ENCODE measurements at regions not wholly inside any gene's neighbourhood (a gene's known extent, or its start where the extent isn't known, plus 50 kb on each side); places are given as distances from the start of the nearest gene placed in this dataset.
A peak's percentile ranks its signal among the peaks of the same experiment; 100 is the strongest.

DNA sequence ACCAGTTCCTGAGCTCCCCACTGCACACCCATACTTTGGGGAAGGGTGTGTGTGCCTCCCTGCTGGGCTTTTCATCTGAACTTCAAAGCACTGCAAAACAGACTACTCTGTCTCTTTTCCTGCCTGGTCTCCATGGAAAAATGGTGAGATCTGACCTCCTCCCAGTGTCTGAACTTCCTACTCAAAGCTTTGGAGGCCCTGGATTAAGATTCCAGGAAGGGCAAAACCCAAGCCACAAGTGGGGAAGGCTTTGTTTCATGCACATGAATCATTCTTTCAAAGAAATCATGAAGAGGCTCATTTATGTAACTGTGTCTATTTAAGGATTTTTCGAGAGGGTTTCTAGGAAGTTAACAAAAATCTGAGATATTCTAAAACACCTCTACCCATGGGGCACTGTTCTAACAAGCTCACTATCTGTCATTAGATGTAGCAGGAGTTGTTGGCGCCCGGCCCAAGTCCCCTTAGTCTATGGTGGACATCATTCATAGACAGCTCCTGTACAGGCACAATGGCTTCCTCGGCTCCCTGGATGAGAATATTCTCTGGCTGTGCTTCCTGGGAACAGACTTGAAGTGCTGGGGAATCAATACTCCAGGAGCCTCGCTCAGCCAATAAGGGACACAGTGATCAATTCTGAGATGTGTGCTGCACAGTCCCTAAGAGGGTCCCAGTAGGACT, 224.0 kb downstream of the KTN1 start:
- CTCF ChIA-PET: interaction anchor here (1.1 to 1.5 kb wide), 4 partner anchors 13 to 536 kb away, joined by 3 read pairs; no protein-coding TSS in a partner anchor
- BruUV-seq (replicated peaks): no TSS peak

DNA sequence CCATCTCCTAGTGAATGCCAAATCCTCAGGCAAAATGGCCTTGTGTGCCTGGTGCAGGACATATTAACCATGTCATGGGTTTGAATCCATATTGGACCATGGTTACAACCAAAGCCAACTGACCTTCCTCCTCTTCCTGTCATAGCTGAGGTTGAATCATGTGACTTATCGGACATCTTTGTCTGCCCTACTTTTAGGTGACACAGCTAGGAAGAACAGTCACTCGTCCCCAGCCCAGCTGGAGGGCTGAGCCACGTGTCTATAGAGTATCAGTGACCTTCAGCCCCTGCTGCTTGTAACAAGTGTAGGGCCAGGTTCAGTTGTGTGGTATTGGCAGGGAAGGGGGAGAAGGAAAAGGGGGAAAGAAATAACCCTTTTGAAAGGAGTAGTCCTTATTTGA, 225.2 kb downstream of the KTN1 start:
- intact Hi-C loops (cut with micrococcal nuclease) (loop anchor here (5.0 to 10.0 kb wide), 2 partner anchors 312 to 360 kb away; partner anchors contain the start of genes PELI2 and TBPL2), dilution Hi-C loops (cut with MboI; ENCODE audit: extremely low pct_ligation_motif_present, low sequenced_read_pairs) (no loop called here)
- Histone ChIP-seq H3K4me2 (ENCODE audit: insufficient read depth, low read length) (no peak overlapping the region), H4K20me1 (replicated peaks; ENCODE audit: control insufficient read depth, extremely low read depth, insufficient read depth, low read length) (no peaks in the 10 kb centered on the region), H3K27ac (ENCODE audit: insufficient read depth, low read depth, low read length) (no peak overlapping the region), H3K9me3 (replicated peaks; ENCODE audit: control insufficient read depth, insufficient read depth, low read length) (no peaks in the 10 kb centered on the region), H3K27me3 (ENCODE audit: control insufficient read depth in 2 of 2, insufficient read depth in 2 of 2, low read length in 2 of 2) (no peaks in the 10 kb centered on the region), H3K9ac (replicated peaks; ENCODE audit: extremely low read depth, insufficient read depth, low read length) (no peak overlapping the region), H3K36me3 (ENCODE audit: control insufficient read depth in 2 of 2, extremely low read depth in 1 of 2, insufficient read depth in 2 of 2, low read length in 2 of 2) (no peaks in the 10 kb centered on the region), H3K4me3 (replicated peaks in 1 of 3; ENCODE audit: insufficient read depth in 1 of 3, low read depth in 1 of 3, low read length in 3 of 3) (no peak overlapping the region), H3K79me2 (ENCODE audit: control insufficient read depth, insufficient read depth, low read length) (no peaks in the 10 kb centered on the region), H3K9me1 (replicated peaks; ENCODE audit: control insufficient read depth, extremely low read depth, insufficient read depth, low read length) (no peaks in the 10 kb centered on the region), H3K4me1 (ENCODE audit: control insufficient read depth, extremely low read depth, insufficient read depth, low read length) (peaks cover 33% of the 10 kb centered on the region), H2AFZ (ENCODE audit: low read depth, low read length) (no peak overlapping the region)
- ChIA-PET POLR2A (no interaction called here), CTCF (interaction anchor here (0.8 kb wide), 1 partner anchor 74 kb away, joined by 3 read pairs; no protein-coding TSS in a partner anchor)
- BruUV-seq (replicated peaks): no TSS peak
- DNase-seq (ENCODE audit: low read depth, low spot score) (no peak), FAIRE-seq (no peak)
- TF ChIP-seq MAX (IDR thresholded peaks at IDR 0.05; ENCODE audit: insufficient read depth, insufficient read length): no peak
- no peak for TF ChIP-seq JUN (IDR thresholded peaks at IDR 0.05; ENCODE audit: borderline replicate concordance, insufficient read depth, insufficient read length, low read depth)
- TF ChIP-seq POLR2AphosphoS5 (IDR thresholded peaks at IDR 0.05; ENCODE audit: insufficient read depth, low read depth, low read length): no peak
- no peak for TF ChIP-seq CTCF (IDR thresholded peaks at IDR 0.05; ENCODE audit: extremely low read depth in 1 of 2, insufficient read depth in 1 of 2, low read depth in 1 of 2, low read length in 2 of 2)
- TF ChIP-seq MYC (IDR thresholded peaks at IDR 0.05; ENCODE audit: low read depth, low read length): no peak
- no peak for TF ChIP-seq POLR2A (IDR thresholded peaks at IDR 0.05; ENCODE audit: low read depth, low read length)
- no peak for TF ChIP-seq EZH2 (IDR thresholded peaks at IDR 0.05; ENCODE audit: borderline replicate concordance, low read depth, low read length, severe bottlenecking)
- TF ChIP-seq GATA2 (IDR thresholded peaks at IDR 0.05; ENCODE audit: insufficient read depth, insufficient read length, low read depth, low read length): no peak
- no peak for TF ChIP-seq FOS (IDR thresholded peaks at IDR 0.05; ENCODE audit: borderline replicate concordance, insufficient read depth, low read length)

More for the DNA sequence above, 224.0 kb downstream of the KTN1 start:
- TF ChIP-seq MYC (IDR thresholded peaks at IDR 0.05; ENCODE audit: low read depth, low read length) (no peak), GATA2 (IDR thresholded peaks at IDR 0.05; ENCODE audit: insufficient read depth, insufficient read length, low read depth, low read length) (peak; percentile 4)
- intact Hi-C loops (cut with micrococcal nuclease) (loop anchor here (10.0 kb wide), 1 partner anchor 359 kb away; the partner anchor contains the start of gene TBPL2), dilution Hi-C loops (cut with MboI; ENCODE audit: extremely low pct_ligation_motif_present, low sequenced_read_pairs) (no loop called here)
- peaks cover 33% of the 10 kb centered on the region for H3K4me1 ChIP-seq (ENCODE audit: control insufficient read depth, extremely low read depth, insufficient read depth, low read length)
- H3K27me3 ChIP-seq (ENCODE audit: control insufficient read depth in 2 of 2, insufficient read depth in 2 of 2, low read length in 2 of 2): no peaks in the 10 kb centered on the region
- H3K79me2 ChIP-seq (ENCODE audit: control insufficient read depth, insufficient read depth, low read length): no peaks in the 10 kb centered on the region
- POLR2A ChIA-PET: no interaction called here
- no peak for FAIRE-seq
- H3K4me2 ChIP-seq (ENCODE audit: insufficient read depth, low read length): no peak overlapping the region
- DNase-seq (ENCODE audit: low read depth, low spot score): peak; percentile 24
- H3K36me3 ChIP-seq (ENCODE audit: control insufficient read depth in 2 of 2, extremely low read depth in 1 of 2, insufficient read depth in 2 of 2, low read length in 2 of 2): no peaks in the 10 kb centered on the region
- no peak overlapping the region for H3K9ac ChIP-seq (replicated peaks; ENCODE audit: extremely low read depth, insufficient read depth, low read length)
- H3K9me1 ChIP-seq (replicated peaks; ENCODE audit: control insufficient read depth, extremely low read depth, insufficient read depth, low read length): no peaks in the 10 kb centered on the region
- H3K4me3 ChIP-seq (replicated peaks in 1 of 3; ENCODE audit: insufficient read depth in 1 of 3, low read depth in 1 of 3, low read length in 3 of 3): no peak overlapping the region
- no peaks in the 10 kb centered on the region for H3K9me3 ChIP-seq (replicated peaks; ENCODE audit: control insufficient read depth, insufficient read depth, low read length)
- peak overlapping the region; percentile 6 for H3K27ac ChIP-seq (ENCODE audit: insufficient read depth, low read depth, low read length)
- H4K20me1 ChIP-seq (replicated peaks; ENCODE audit: control insufficient read depth, extremely low read depth, insufficient read depth, low read length): no peaks in the 10 kb centered on the region
- no peak overlapping the region for H2AFZ ChIP-seq (ENCODE audit: low read depth, low read length)
